GM19438 (cell line): ENCODE measurements at regions not wholly inside any gene's neighbourhood (a gene's known extent, or its start where the extent isn't known, plus 50 kb on each side); places are given as distances from the start of the nearest gene placed in this dataset.
"Not testable (repeated sequence)": the region's sequence is repeated elsewhere in the genome, so short reads cannot be mapped to it uniquely, and the experiment has no call there.

Source experiments
- ATAC-seq: cut with Tn5 transposase; IDR thresholded peaks from one replicate; pipeline ENCODE4 v1.9.1; 2021; ENCODE audit warnings: low read depth; ENCODE audit not compliant: unreplicated experiment

GRCh38 chr2:131844044-131844443, 316.4 kb downstream of the CCDC74A start:
- ATAC-seq, result not testable (repeated sequence)

- ATAC-seq, result not testable (repeated sequence)
These were observed 305.6 kb downstream of the ANKRD30BL start for GRCh38 chr2:131856202-131856601.

DNA sequence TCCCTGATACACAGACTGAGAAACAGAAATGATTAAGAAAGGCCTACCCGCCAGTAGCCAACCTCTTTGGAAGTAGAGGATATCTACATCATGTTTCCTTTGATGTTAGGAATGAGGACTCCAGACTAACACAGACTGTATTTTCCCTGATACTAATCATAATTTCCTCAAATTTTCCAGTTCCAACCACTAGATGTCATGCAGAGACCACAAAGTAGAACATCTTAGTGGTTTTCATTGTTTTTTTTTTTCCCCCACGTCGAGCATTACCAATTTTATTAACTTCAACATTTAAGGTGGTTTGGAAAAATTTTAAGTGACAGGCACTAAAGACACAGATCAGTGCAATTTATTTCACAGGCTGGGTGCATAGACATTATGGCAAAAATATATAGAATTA, 303.6 kb downstream of the ANKRD30BL start:
- not testable (repeated sequence) for ATAC-seq
